B cell (primary cell): ENCODE measurements at regions not wholly inside any gene's neighbourhood (a gene's known extent, or its start where the extent isn't known, plus 50 kb on each side); places are given as distances from the start of the nearest gene placed in this dataset.

Experiments used
- ATAC-seq: fragments of 200-7000 bp; cut with Tn5 transposase; one replicate; pipeline ENCODE4 v1.10.0; 2021; ENCODE audit warnings: low read depth, mild to moderate bottlenecking, moderate number of reproducible peaks, moderate library complexity
- CTCF ChIA-PET: fragments of 350-600 bp; sonication (Branson Sonifier 250); formaldehyde crosslinking; loops from one replicate; lab custom pipeline; 2021; ENCODE audit warnings: antibody characterized with exemption, inconsistent platforms; lab: Charles Lee
- POLR2A ChIA-PET: fragments of 350-600 bp; sonication (Branson Sonifier 250); formaldehyde crosslinking; loops from one replicate; lab custom pipeline; 2021; ENCODE audit warnings: antibody characterized with exemption; lab: Charles Lee
- DNase-seq: peaks from one replicate; pipeline ENCODE4 v3.0.0; 2013
- H2AFZ ChIP-seq: 2 replicates; pipeline ENCODE4 v1.6.1; 2012; ENCODE audit warnings: mild to moderate bottlenecking, low read depth, low read length; ENCODE audit not compliant: insufficient read depth, poor library complexity, severe bottlenecking
- H3K27ac ChIP-seq, 2 donors: 1 replicate in 1 of 2; 2 replicates in 1 of 2; pipeline ENCODE4 v1.5.1; 2012 to 2013; ENCODE audit warnings: low read length in 2 of 2, mild to moderate bottlenecking in 2 of 2, moderate library complexity in 1 of 2
- H3K27me3 ChIP-seq, 4 experiments: fragments of 200-600 bp in 1 of 4; sonication (generic) in 1 of 4; replicated peaks in 1 of 4; 1 replicate in 2 of 4; 2 replicates in 2 of 4; pipeline versions ENCODE4 v1.6.1 to v1.7.0; 2013 to 2016; ENCODE audit warnings: low read length in 3 of 4, mild to moderate bottlenecking in 2 of 4, mixed read lengths in 1 of 4, moderate library complexity in 1 of 4; ENCODE audit not compliant: insufficient read depth in 4 of 4, control insufficient read depth in 3 of 4; ENCODE audit errors: control extremely low read depth in 1 of 4
- H3K36me3 ChIP-seq, 2 experiments: replicated peaks in 1 of 2; 1 replicate in 1 of 2; 2 replicates in 1 of 2; pipeline versions ENCODE4 v1.6.1 to v1.7.1; 2013; ENCODE audit warnings: low read length in 1 of 2; ENCODE audit not compliant: insufficient read depth in 2 of 2, control insufficient read depth in 1 of 2; ENCODE audit errors: control extremely low read depth in 1 of 2, extremely low read depth in 1 of 2
- H3K4me1 ChIP-seq, 2 donors: fragments of 200-600 bp in 1 of 2; sonication (generic) in 1 of 2; 1 replicate in 1 of 2; 2 replicates in 1 of 2; pipeline versions ENCODE4 v1.5.1 to v1.6.1; 2013 to 2017; ENCODE audit warnings: low read length in 2 of 2; ENCODE audit not compliant: control insufficient read depth in 2 of 2, insufficient read depth in 2 of 2
- H3K4me2 ChIP-seq: replicated peaks from 2 replicates; pipeline ENCODE3; 2012; ENCODE audit warnings: mild to moderate bottlenecking, low read depth, low read length; ENCODE audit not compliant: poor library complexity, severe bottlenecking
- H3K4me3 ChIP-seq, 5 experiments: fragments of 200-600 bp in 1 of 5; sonication (generic) in 1 of 5; 1 replicate in 3 of 5; 2 replicates in 2 of 5; pipeline versions ENCODE4 v1.5.1 to v1.7.0; 2011 to 2016; ENCODE audit warnings: low read length in 4 of 5, mild to moderate bottlenecking in 4 of 5, low read depth in 2 of 5, control low read depth in 1 of 5, moderate library complexity in 1 of 5; ENCODE audit not compliant: insufficient read depth in 1 of 5; ENCODE audit errors: control extremely low read depth in 1 of 5, extremely low read depth in 1 of 5
- H3K79me2 ChIP-seq: fragments of 200-600 bp; sonication (generic); one replicate; pipeline ENCODE4 v1.6.0; 2016; ENCODE audit warnings: low read length; ENCODE audit not compliant: control insufficient read depth, insufficient read depth
- H3K9ac ChIP-seq: fragments of 200-600 bp; sonication (generic); 2 replicates; pipeline ENCODE4 v1.6.1; 2017; ENCODE audit warnings: mild to moderate bottlenecking, low read length, moderate library complexity
- H3K9me3 ChIP-seq, 3 donors: one replicate each; pipeline versions ENCODE4 v1.6.1 to v1.7.1; 2013; ENCODE audit warnings: low read length in 2 of 3; ENCODE audit not compliant: control insufficient read depth in 2 of 3, insufficient read depth in 1 of 3; ENCODE audit errors: control extremely low read depth in 1 of 3
- H4K20me1 ChIP-seq: 2 replicates; pipeline ENCODE4 v1.6.0; 2012; ENCODE audit warnings: mild to moderate bottlenecking, low read length; ENCODE audit not compliant: insufficient read depth, control insufficient read depth, poor library complexity, severe bottlenecking
- H3K27ac Mint-ChIP-seq: one replicate; pipeline ENCODE4 v1.8.0; 2021; ENCODE audit warnings: mixed read lengths
- H3K27me3 Mint-ChIP-seq: one replicate; pipeline ENCODE4 v1.8.0; 2021; ENCODE audit warnings: mixed read lengths
- H3K4me1 Mint-ChIP-seq: one replicate; pipeline ENCODE4 v1.8.0; 2021; ENCODE audit warnings: mixed read lengths
- H3K4me3 Mint-ChIP-seq: one replicate; pipeline ENCODE4 v1.8.0; 2021; ENCODE audit warnings: mixed read lengths
- H3K9me3 Mint-ChIP-seq: one replicate; pipeline ENCODE4 v1.8.0; 2022; ENCODE audit warnings: mixed read lengths; ENCODE audit not compliant: insufficient read depth
- CTCF ChIP-seq: fragments of 200-600 bp; IDR thresholded peaks from one replicate; pipeline ENCODE4 v1.8.0; 2022; ENCODE audit warnings: antibody characterized with exemption, mild to moderate bottlenecking
- EZH2 ChIP-seq: IDR thresholded peaks from 2 replicates; pipeline ENCODE4 v1.6.1; 2012; ENCODE audit warnings: borderline replicate concordance, low read depth, mild to moderate bottlenecking, moderate library complexity, low read length; ENCODE audit not compliant: insufficient read depth, poor library complexity, severe bottlenecking
- WGBS: methylation state at CpG from one replicate; pipeline ENCODE4 v1.1.5; 2013; ENCODE audit warnings: missing lambda C conversion rate; ENCODE audit not compliant: insufficient coverage; 5-methylcytosine and 5-hydroxymethylcytosine counted together
- intact Hi-C: fragments of 100-400 bp; cut with micrococcal nuclease; formaldehyde crosslinking; loops from one replicate; pipeline ENCODE4 v1.10.0; 2022

GRCh38 chr1:81578867-81579266, 221.9 kb upstream of the ADGRL2 start:
- Mint-ChIP-seq H3K27ac (no peak overlapping the region), H3K4me1 (peaks cover under 1% of the 10 kb centered on the region), H3K9me3 (no peaks in the 10 kb centered on the region), H3K27me3 (no peaks in the 10 kb centered on the region), H3K4me3 (no peak overlapping the region)
- Histone ChIP-seq H3K9ac (no peak overlapping the region), H3K79me2 (no peaks in the 10 kb centered on the region), H3K27me3 (no peaks in the 10 kb centered on the region), H3K27ac (no peak overlapping the region), H2AFZ (no peak overlapping the region), H3K9me3 (no peaks in the 10 kb centered on the region), H3K4me2 (no peak overlapping the region), H3K4me3 (no peak overlapping the region), H3K4me1 (peaks cover 0 to 8% of the 10 kb centered on the region in 2 donors), H3K36me3 (no peaks in the 10 kb centered on the region), H4K20me1 (no peaks in the 10 kb centered on the region)
- ChIA-PET POLR2A (no interaction called here), CTCF (no interaction called here)
- no peak for DNase-seq
- intact Hi-C loops, result no loop called here
- no peak for TF ChIP-seq EZH2
- TF ChIP-seq CTCF, result no peak
- no peak for ATAC-seq

- H3K27ac ChIP-seq, result no peak overlapping the region
- H3K27me3 ChIP-seq, result no peaks in the 10 kb centered on the region
- ATAC-seq, result no peak
- Mint-ChIP-seq H3K27me3 (no peaks in the 10 kb centered on the region), H3K9me3 (no peaks in the 10 kb centered on the region), H3K4me1 (peaks cover 2% of the 10 kb centered on the region), H3K4me3 (no peak overlapping the region), H3K27ac (no peak overlapping the region)
- intact Hi-C loops, result no loop called here
- TF ChIP-seq CTCF (no peak), EZH2 (no peak)
- 93% methylated on average over 7 of the region's 7 CpGs for whole genome bisulfite sequencing
- H3K4me1 ChIP-seq, result peaks cover 0 to 13% of the 10 kb centered on the region in 2 donors
- ChIA-PET CTCF (no interaction called here), POLR2A (no interaction called here)
- DNase-seq, result no peak
- H3K36me3 ChIP-seq, result no peaks in the 10 kb centered on the region
- no peak overlapping the region for H3K4me2 ChIP-seq
- no peak overlapping the region for H3K4me3 ChIP-seq
- H4K20me1 ChIP-seq, result no peaks in the 10 kb centered on the region
- H3K9me3 ChIP-seq, result no peaks in the 10 kb centered on the region
- no peak overlapping the region for H3K9ac ChIP-seq
- no peak overlapping the region for H2AFZ ChIP-seq
- no peaks in the 10 kb centered on the region for H3K79me2 ChIP-seq
Measured at GRCh38 chr1:81577004-81577697, 223.6 kb upstream of the ADGRL2 start.
